IMR-90 (cell line): ENCODE measurements at regions not wholly inside any gene's neighbourhood (a gene's known extent, or its start where the extent isn't known, plus 50 kb on each side); places are given as distances from the start of the nearest gene placed in this dataset.

ENCODE experiments used
- ATAC-seq: fragments of 200-7000 bp; cut with Tn5 transposase; 2 replicates; pipeline ENCODE4 v1.9.1; 2020; ENCODE audit warnings: low read depth, mild to moderate bottlenecking, moderate library complexity
- BruUV-seq: library from RNA; stranded (reverse); fragments of 400-500 nt; replicated peaks from 2 replicates; lab custom pipeline; 2021; lab: Mats Ljungman, UMichigan
- CTCF ChIA-PET: fragments of 300-600 bp; formaldehyde crosslinking; extraction: SDS; loops from one replicate; lab custom pipeline; 2021; ENCODE audit warnings: antibody characterized with exemption; lab: Yijun Ruan, JAX
- POLR2A ChIA-PET: fragments of 300-600 bp; sonication (Branson Sonifier 250); formaldehyde crosslinking; loops from one replicate; lab custom pipeline; 2022; ENCODE audit warnings: antibody characterized with exemption; ENCODE audit not compliant: unreplicated experiment; lab: Charles Lee
- DNase-seq: peaks from one replicate; pipeline ENCODE4 v3.0.0; 2013
- H2AFZ ChIP-seq: replicated peaks from 2 replicates; pipeline ENCODE3; 2013; ENCODE audit warnings: low read length, mild to moderate bottlenecking; ENCODE audit not compliant: poor library complexity
- H2AK5ac ChIP-seq: 2 replicates; pipeline ENCODE4 v1.6.1; 2013; ENCODE audit warnings: low read depth, low read length, inconsistent platforms
- H2AK9ac ChIP-seq: replicated peaks from 2 replicates; pipeline ENCODE3; 2013; ENCODE audit warnings: mild to moderate bottlenecking, low read depth, low read length, moderate library complexity; ENCODE audit not compliant: poor library complexity
- H2BK120ac ChIP-seq: 2 replicates; pipeline ENCODE4 v1.6.1; 2013; ENCODE audit warnings: low read depth, low read length, inconsistent platforms
- H2BK15ac ChIP-seq: 3 replicates; pipeline ENCODE4 v1.6.1; 2013; ENCODE audit warnings: low read depth, low read length, inconsistent platforms
- H2BK20ac ChIP-seq: 2 replicates; pipeline ENCODE4 v1.6.1; 2013; ENCODE audit warnings: low read depth, mild to moderate bottlenecking, inconsistent platforms, low read length, moderate library complexity
- H2BK5ac ChIP-seq: 2 replicates; pipeline ENCODE4 v1.6.1; 2013; ENCODE audit warnings: mild to moderate bottlenecking, low read depth, low read length, inconsistent platforms; ENCODE audit not compliant: poor library complexity, severe bottlenecking
- H3K14ac ChIP-seq: replicated peaks from 2 replicates; pipeline ENCODE4 v1.6.1; 2013; ENCODE audit warnings: low read depth, low read length, inconsistent platforms
- H3K18ac ChIP-seq: 2 replicates; pipeline ENCODE4 v1.6.1; 2013; ENCODE audit warnings: low read depth, low read length, control low read depth
- H3K23ac ChIP-seq: 2 replicates; pipeline ENCODE4 v1.6.1; 2013; ENCODE audit warnings: low read depth, low read length, inconsistent platforms
- H3K27ac ChIP-seq: 2 replicates; pipeline ENCODE4 v1.5.1; 2013; ENCODE audit warnings: mild to moderate bottlenecking, control low read depth, low read length; ENCODE audit not compliant: insufficient read depth
- H3K27me3 ChIP-seq: 2 replicates; pipeline ENCODE4 v1.6.1; 2013; ENCODE audit warnings: low read length; ENCODE audit not compliant: control insufficient read depth, insufficient read depth
- H3K36me3 ChIP-seq: 2 replicates; pipeline ENCODE4 v1.6.1; 2013; ENCODE audit warnings: low read length, mixed read lengths; ENCODE audit not compliant: control insufficient read depth, insufficient read depth
- H3K4ac ChIP-seq: 2 replicates; pipeline ENCODE4 v1.6.1; 2013; ENCODE audit warnings: low read depth, low read length, inconsistent platforms
- H3K4me1 ChIP-seq: 2 replicates; pipeline ENCODE4 v1.6.1; 2013; ENCODE audit warnings: low read length, mixed read lengths; ENCODE audit not compliant: control insufficient read depth, insufficient read depth
- H3K4me2 ChIP-seq: 2 replicates; pipeline ENCODE4 v1.6.1; 2013; ENCODE audit warnings: low read depth, mild to moderate bottlenecking, control low read depth, low read length, moderate library complexity
- H3K4me3 ChIP-seq: 2 replicates; pipeline ENCODE4 v1.5.1; 2013; ENCODE audit warnings: low read depth, mild to moderate bottlenecking, control low read depth, low read length, moderate library complexity; ENCODE audit not compliant: insufficient read depth
- H3K56ac ChIP-seq: 2 replicates; pipeline ENCODE4 v1.6.1; 2013; ENCODE audit warnings: low read length, inconsistent platforms; ENCODE audit not compliant: insufficient read depth; ENCODE audit errors: extremely low read depth
- H3K79me1 ChIP-seq, 2 experiments: 2 replicates each; pipeline ENCODE4 v1.6.1; 2013; ENCODE audit warnings: low read length in 2 of 2, inconsistent platforms in 1 of 2, low read depth in 1 of 2
- H3K9ac ChIP-seq: 2 replicates; pipeline ENCODE4 v1.6.1; 2013; ENCODE audit warnings: low read depth, low read length, control low read depth
- H3K9me1 ChIP-seq: 2 replicates; pipeline ENCODE4 v1.6.1; 2013; ENCODE audit warnings: low read length, inconsistent platforms; ENCODE audit not compliant: insufficient read depth
- H3K9me3 ChIP-seq: 2 replicates; pipeline ENCODE4 v1.6.1; 2013; ENCODE audit warnings: low read length; ENCODE audit not compliant: control insufficient read depth, insufficient read depth
- H4K20me1 ChIP-seq: 2 replicates; pipeline ENCODE4 v1.6.1; 2013; ENCODE audit warnings: low read length, inconsistent platforms; ENCODE audit not compliant: insufficient read depth
- H4K5ac ChIP-seq: 2 replicates; pipeline ENCODE4 v1.6.1; 2013; ENCODE audit warnings: mild to moderate bottlenecking, low read depth, low read length, control low read depth
- H4K8ac ChIP-seq, 2 experiments: 2 replicates each; pipeline ENCODE4 v1.6.1; 2013; ENCODE audit warnings: low read depth in 2 of 2, low read length in 2 of 2, control low read depth in 1 of 2, inconsistent platforms in 1 of 2
- H4K91ac ChIP-seq: 2 replicates; pipeline ENCODE4 v1.6.1; 2013; ENCODE audit warnings: low read depth, low read length, inconsistent platforms; ENCODE audit not compliant: insufficient read depth
- BHLHE40 ChIP-seq: fragments of 150-350 bp; IDR thresholded peaks from 2 replicates; pipeline ENCODE4 v1.6.1; 2016; ENCODE audit warnings: mild to moderate bottlenecking, low read depth, low read length
- CEBPB ChIP-seq: IDR thresholded peaks from 2 replicates; pipeline ENCODE4 v1.6.1; 2012; ENCODE audit warnings: low read depth, low read length, improper control_type of control experiment
- CHD1 ChIP-seq: IDR thresholded peaks from 2 replicates; pipeline ENCODE4 v1.6.1; 2012; ENCODE audit warnings: low read depth, low read length, improper control_type of control experiment
- CTCF ChIP-seq: conservative IDR thresholded peaks from 2 replicates; pipeline ENCODE4 v1.5.1; 2012; ENCODE audit warnings: mild to moderate bottlenecking, low read depth, low read length, improper control_type of control experiment
- FOS ChIP-seq: fragments of 150-350 bp; IDR thresholded peaks from 2 replicates; pipeline ENCODE4 v1.6.1; 2016; ENCODE audit warnings: low read depth, low read length
- MAFK ChIP-seq: IDR thresholded peaks from 2 replicates; pipeline ENCODE4 v1.6.1; 2012; ENCODE audit warnings: low read depth, low read length, improper control_type of control experiment
- MAZ ChIP-seq: IDR thresholded peaks from 2 replicates; pipeline ENCODE4 v1.6.1; 2012; ENCODE audit warnings: low read depth, mild to moderate bottlenecking, low read length, improper control_type of control experiment, moderate library complexity, borderline replicate concordance
- MXI1 ChIP-seq: IDR thresholded peaks from 2 replicates; pipeline ENCODE4 v1.6.1; 2012; ENCODE audit warnings: low read depth, mild to moderate bottlenecking, low read length, moderate library complexity, borderline replicate concordance
- NFE2L2 ChIP-seq: fragments of 150-350 bp; IDR thresholded peaks from 2 replicates; pipeline ENCODE4 v1.6.1; 2016; ENCODE audit warnings: low read depth, mild to moderate bottlenecking, low read length
- POLR2A ChIP-seq: IDR thresholded peaks from 2 replicates; pipeline ENCODE4 v1.6.1; 2012; ENCODE audit warnings: mild to moderate bottlenecking, low read depth, low read length
- RAD21 ChIP-seq: IDR thresholded peaks from 2 replicates; pipeline ENCODE4 v1.6.1; 2012; ENCODE audit warnings: low read length, improper control_type of control experiment
- RCOR1 ChIP-seq: IDR thresholded peaks from 2 replicates; pipeline ENCODE4 v1.6.1; 2012; ENCODE audit warnings: mild to moderate bottlenecking, low read length, improper control_type of control experiment; ENCODE audit not compliant: insufficient replicate concordance
- RFX5 ChIP-seq: IDR thresholded peaks from 2 replicates; pipeline ENCODE4 v1.8.0; 2012; ENCODE audit warnings: low read depth, mild to moderate bottlenecking, low read length, moderate library complexity
- SMC3 ChIP-seq: fragments of 150-350 bp; IDR thresholded peaks from 2 replicates; pipeline ENCODE4 v1.6.1; 2016; ENCODE audit warnings: low read depth, mild to moderate bottlenecking, antibody characterized with exemption, low read length, moderate library complexity
- WGBS, 2 experiments: methylation state at CpG; one replicate each; pipeline versions ENCODE4 v1.1.5 to v1.1.7; 2013; ENCODE audit warnings: missing lambda C conversion rate in 2 of 2; ENCODE audit not compliant: insufficient read length in 1 of 2; ENCODE audit errors: extremely low coverage in 2 of 2; 5-methylcytosine and 5-hydroxymethylcytosine counted together
- dilution Hi-C: fragments of 300-500 bp; cut with HindIII; formaldehyde crosslinking; loops from one replicate; pipeline ENCODE4 v1.14.3; 2018; ENCODE audit warnings: low sequenced_read_pairs; ENCODE audit not compliant: unreplicated experiment
- in situ Hi-C: fragments of 300-500 bp; cut with MboI; formaldehyde crosslinking; loops from 3 replicates; pipeline ENCODE4 v1.14.3; 2019; ENCODE audit warnings: low sequenced_read_pairs, inconsistent platforms, mixed read lengths
- intact Hi-C: fragments of 100-400 bp; cut with micrococcal nuclease; formaldehyde crosslinking; loops from 2 replicates; pipeline ENCODE4 v1.10.0; 2022
- TF ChIP-seq, protein P1 (sequence below): fragments of 150-350 bp; IDR thresholded peaks from 2 replicates; pipeline ENCODE4 v1.6.1; 2017; ENCODE audit warnings: mild to moderate bottlenecking, antibody characterized with exemption, low read length, low read depth
- TF ChIP-seq, protein P2 (sequence below): fragments of 150-350 bp; IDR thresholded peaks from 2 replicates; pipeline ENCODE4 v1.6.1; 2016; ENCODE audit warnings: low read depth, mild to moderate bottlenecking, low read length, moderate library complexity, borderline replicate concordance

DNA sequence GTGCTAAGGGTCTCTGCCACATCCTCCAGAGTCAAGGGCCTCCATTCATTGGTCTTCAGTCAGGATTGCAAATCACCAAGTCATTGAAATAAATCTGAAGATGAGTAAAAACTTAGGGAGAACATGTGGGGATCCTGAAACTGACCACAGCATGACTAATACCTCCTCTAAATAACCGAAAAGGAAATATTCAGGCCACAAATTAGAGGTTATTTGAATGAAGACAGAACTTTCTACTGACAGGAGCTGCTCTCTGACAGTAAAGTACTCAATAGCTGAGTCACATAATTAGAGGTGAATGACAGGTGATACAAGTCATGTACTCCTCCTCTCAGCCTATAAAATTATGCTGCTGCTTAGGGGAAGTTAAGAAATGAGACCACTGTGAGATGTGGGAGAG lies 240.2 kb upstream of the F9 start:
- no peak overlapping the region for H2AFZ ChIP-seq
- H3K4ac ChIP-seq = no peak overlapping the region
- in situ Hi-C loops = no loop called here
- ATAC-seq = no peak
- no peak overlapping the region for H4K5ac ChIP-seq
- no peak overlapping the region for H2AK5ac ChIP-seq
- H3K9ac ChIP-seq = no peak overlapping the region
- H3K4me2 ChIP-seq = no peak overlapping the region
- no peak overlapping the region for H2BK20ac ChIP-seq
- DNase-seq = no peak
- no peaks in the 10 kb centered on the region for H3K4me1 ChIP-seq
- no peak overlapping the region for H2AK9ac ChIP-seq
- no peak overlapping the region for H3K14ac ChIP-seq
- no peak overlapping the region for H2BK120ac ChIP-seq
- WGBS, 2 experiments = no CpG with 5 or more reads among the region's 1 CpG
- ChIA-PET POLR2A (no interaction called here), CTCF (no interaction called here)
- H3K9me3 ChIP-seq = peaks cover 3% of the 10 kb centered on the region; the same call in 1 of the 2 replicates
- no peak overlapping the region for H4K8ac ChIP-seq
- no peak overlapping the region for H3K4me3 ChIP-seq
- no peak overlapping the region for H4K91ac ChIP-seq
- no peaks in the 10 kb centered on the region for H3K79me1 ChIP-seq
- H3K9me1 ChIP-seq = no peaks in the 10 kb centered on the region
- no TSS peak for BruUV-seq
- no peak overlapping the region for H3K18ac ChIP-seq
- dilution Hi-C loops = no loop called here
- no peaks in the 10 kb centered on the region for H4K20me1 ChIP-seq
- H3K27me3 ChIP-seq = no peaks in the 10 kb centered on the region
- H3K56ac ChIP-seq = no peak overlapping the region
- H2BK5ac ChIP-seq = no peak overlapping the region
- intact Hi-C loops = no loop called here
- no peak overlapping the region for H3K23ac ChIP-seq
- H3K27ac ChIP-seq = no peak overlapping the region
- no peak for TF ChIP-seq CEBPB
- TF ChIP-seq RCOR1 = no peak
- no peak for TF ChIP-seq MXI1
- no peak for TF ChIP-seq MAZ
- no peak for TF ChIP-seq MAFK
- no peak for TF ChIP-seq CHD1
- no peak for TF ChIP-seq SMC3
- TF ChIP-seq, protein P1, sequence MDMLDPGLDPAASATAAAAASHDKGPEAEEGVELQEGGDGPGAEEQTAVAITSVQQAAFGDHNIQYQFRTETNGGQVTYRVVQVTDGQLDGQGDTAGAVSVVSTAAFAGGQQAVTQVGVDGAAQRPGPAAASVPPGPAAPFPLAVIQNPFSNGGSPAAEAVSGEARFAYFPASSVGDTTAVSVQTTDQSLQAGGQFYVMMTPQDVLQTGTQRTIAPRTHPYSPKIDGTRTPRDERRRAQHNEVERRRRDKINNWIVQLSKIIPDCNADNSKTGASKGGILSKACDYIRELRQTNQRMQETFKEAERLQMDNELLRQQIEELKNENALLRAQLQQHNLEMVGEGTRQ = no peak
- TF ChIP-seq BHLHE40 = no peak
- no peak for TF ChIP-seq RAD21
- no peak for TF ChIP-seq CTCF
- no peak for TF ChIP-seq FOS
- TF ChIP-seq POLR2A = no peak
- TF ChIP-seq NFE2L2 = no peak
- no peak for TF ChIP-seq RFX5
- TF ChIP-seq, protein P2, sequence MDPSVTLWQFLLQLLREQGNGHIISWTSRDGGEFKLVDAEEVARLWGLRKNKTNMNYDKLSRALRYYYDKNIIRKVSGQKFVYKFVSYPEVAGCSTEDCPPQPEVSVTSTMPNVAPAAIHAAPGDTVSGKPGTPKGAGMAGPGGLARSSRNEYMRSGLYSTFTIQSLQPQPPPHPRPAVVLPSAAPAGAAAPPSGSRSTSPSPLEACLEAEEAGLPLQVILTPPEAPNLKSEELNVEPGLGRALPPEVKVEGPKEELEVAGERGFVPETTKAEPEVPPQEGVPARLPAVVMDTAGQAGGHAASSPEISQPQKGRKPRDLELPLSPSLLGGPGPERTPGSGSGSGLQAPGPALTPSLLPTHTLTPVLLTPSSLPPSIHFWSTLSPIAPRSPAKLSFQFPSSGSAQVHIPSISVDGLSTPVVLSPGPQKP = no peak
- no peak overlapping the region for H2BK15ac ChIP-seq
- no peaks in the 10 kb centered on the region for H3K36me3 ChIP-seq
